ENCODE measurements at regions not wholly inside any gene's neighbourhood (a gene's known extent, or its start where the extent isn't known, plus 50 kb on each side); places are given as distances from the start of the nearest gene placed in this dataset.
"Not testable (repeated sequence)": the region's sequence is repeated elsewhere in the genome, so short reads cannot be mapped to it uniquely, and the experiment has no call there.

- DNase-seq (ENCODE audit: low spot score), result no peak
Observed at GRCh38 chr13:108077284-108077683, 138.1 kb downstream of the LIG4 start.

- DNase-seq (ENCODE audit: low spot score), result not testable (repeated sequence)
Observed at GRCh38 chr13:108074429-108074828, 140.9 kb downstream of the LIG4 start.

- DNase-seq (ENCODE audit: low spot score), result no peak
Observed at GRCh38 chr13:108070925-108071324, 144.4 kb downstream of the LIG4 start.

- no peak for DNase-seq (ENCODE audit: low spot score)
Observed at GRCh38 chr13:108070491-108070890, 144.8 kb downstream of the LIG4 start.

DNA sequence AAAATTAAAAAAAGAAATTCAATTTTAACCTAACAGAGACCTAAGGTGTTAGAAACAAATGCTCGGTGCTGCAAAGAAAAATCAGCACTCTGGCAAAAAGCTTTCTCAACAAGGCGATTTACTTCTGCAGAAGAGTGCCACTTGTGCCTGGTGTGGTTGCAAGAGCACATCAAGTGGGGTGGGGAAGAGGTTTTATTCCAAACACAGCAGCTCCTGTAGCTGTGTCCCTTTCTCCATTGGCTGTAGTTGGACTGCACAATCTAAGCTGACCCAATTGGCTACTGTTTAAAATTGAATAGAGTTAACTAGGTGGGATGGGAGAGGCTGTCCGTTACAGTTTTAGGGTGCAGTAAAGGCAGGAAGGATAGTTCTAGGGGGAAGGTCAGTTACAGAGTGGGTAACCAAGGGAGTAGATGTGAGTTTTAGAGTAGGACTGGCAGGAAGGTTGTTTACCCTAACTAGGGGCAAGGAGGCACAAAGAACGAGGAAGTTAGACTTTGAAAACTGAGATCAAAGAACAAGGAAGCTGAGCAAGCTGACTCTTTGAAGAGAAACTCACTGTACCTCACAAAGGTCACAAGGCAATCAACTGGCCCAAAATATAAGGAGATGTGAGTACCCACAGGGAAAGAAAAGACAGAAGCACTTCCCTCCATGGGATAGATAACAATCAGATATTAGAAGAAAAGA is 145.7 kb downstream of the LIG4 start:
- no peak for DNase-seq (ENCODE audit: low spot score)

GRCh38 chr13:108064372-108064771 is 151.0 kb downstream of the LIG4 start:
- not testable (repeated sequence) for DNase-seq (ENCODE audit: low spot score)

DNA sequence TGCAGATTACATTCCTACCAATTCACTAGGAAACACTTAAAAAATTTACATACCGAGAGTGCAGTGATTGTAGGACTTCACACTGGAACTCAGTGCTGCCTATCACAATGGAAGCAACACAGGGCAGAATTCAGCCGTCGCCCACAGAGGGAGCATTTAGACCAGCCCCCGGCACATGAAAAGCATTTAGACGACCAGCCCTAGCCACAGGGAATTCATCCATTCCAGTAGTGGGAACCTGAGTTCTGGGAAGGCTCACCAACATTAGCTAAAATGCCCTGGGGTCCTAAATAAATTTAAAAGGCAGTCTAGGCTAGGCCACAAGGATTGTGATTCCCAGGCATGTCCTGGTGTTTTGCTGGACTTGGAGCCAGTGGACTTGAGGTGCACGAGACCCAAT is 155.2 kb downstream of the LIG4 start:
- no peak for DNase-seq (ENCODE audit: low spot score)

DNA sequence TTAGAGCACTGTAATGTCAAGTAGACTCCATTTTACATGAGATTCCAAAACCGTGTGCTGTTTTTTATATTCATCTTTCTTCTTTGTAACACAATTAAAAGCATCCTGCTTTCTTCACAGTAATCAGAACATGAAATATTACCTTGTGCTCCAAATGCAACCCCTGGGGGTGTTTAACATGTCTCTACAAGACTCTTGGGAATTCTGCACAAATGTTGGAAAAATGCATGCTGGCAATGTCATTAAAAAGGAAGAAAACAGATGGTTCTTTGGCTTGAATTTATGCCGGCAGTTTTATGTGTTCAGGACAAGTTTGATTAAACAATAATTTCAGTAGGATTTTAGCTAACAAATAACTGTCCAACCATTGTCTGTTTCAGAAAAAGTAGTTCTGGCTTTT is 159.1 kb downstream of the LIG4 start:
- DNase-seq (ENCODE audit: low spot score), result no peak

- no peak for DNase-seq (ENCODE audit: low spot score)
Observed at GRCh38 chr13:108049211-108049610, 166.1 kb downstream of the LIG4 start.

DNA sequence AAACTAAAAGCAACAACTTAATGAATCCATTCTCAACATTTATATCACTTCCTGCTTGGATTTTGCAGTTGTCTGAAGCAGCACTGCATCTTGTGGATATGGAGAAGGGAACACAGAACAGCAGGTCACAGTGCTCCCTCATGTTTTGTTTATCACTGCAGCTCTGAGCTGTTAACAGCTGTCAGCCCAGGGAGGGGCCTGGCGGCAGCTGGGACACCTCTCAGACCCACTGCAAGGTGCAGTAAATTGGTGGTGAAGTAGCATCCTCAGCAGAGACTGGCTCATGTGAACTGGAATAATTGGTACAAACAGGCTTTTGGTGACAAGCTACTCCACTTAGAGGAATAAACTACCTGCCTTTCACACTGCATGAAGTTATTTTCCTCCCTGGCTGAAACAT is 170.4 kb downstream of the LIG4 start:
- no peak for DNase-seq (ENCODE audit: low spot score)

- not testable (repeated sequence) for DNase-seq (ENCODE audit: low spot score)
Observed at GRCh38 chr13:108042866-108043265, 172.5 kb downstream of the LIG4 start.

- no peak for DNase-seq (ENCODE audit: low spot score)
Observed at GRCh38 chr13:108037348-108037747, 178.0 kb downstream of the LIG4 start.

DNA sequence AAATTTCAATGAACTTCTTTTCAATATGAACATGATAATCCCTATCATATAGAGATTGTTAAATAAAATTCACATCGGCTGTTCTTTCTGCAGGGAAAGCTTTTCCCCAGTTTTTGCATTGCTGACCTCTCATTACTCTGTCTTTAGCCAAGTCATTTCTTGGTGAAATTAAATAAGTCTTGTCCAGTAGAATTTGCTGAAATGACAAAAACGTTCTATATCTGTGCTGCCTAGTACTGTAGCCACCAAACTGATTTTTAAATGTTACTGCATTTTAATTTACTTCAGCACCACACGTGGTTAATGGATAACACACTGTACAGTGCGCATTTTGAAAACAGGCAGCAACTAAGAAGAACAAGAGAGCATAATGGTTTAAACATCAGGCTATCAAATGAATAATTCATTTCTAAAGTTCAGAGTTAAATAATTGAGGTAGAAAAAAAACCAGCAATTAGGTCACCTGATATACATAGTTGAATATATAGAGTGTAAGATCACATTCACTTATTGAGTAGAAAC is 178.9 kb downstream of the LIG4 start:
- no peak for DNase-seq (ENCODE audit: low spot score)

DNA sequence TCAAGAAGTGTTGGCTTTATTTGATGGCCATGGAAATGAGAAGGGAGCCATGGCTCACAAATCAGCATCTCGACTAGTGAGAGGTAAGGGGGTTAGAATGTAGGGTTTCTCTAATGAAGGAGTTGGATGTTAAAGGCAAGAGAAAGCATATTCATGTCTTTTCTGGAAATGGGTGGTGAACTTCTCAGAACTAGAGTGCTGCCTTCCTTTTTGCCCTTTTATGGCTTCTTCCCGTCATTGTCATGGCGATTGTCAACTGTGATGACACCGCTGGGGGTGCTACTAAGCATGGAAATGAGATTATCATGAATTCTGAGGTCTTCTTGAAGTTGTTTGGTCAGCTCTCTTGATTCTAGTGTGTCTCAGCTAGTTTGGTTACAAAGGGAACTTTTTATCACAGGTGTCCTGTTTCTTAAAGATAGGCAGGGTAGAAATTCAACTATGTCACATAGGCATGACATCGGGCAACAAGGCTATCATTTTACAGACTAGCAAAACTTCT is 180.4 kb downstream of the LIG4 start:
- no peak for DNase-seq (ENCODE audit: low spot score)

GRCh38 chr13:108033800-108034707 is 181.3 kb downstream of the LIG4 start:
- no peak for DNase-seq (ENCODE audit: low spot score)

DNA sequence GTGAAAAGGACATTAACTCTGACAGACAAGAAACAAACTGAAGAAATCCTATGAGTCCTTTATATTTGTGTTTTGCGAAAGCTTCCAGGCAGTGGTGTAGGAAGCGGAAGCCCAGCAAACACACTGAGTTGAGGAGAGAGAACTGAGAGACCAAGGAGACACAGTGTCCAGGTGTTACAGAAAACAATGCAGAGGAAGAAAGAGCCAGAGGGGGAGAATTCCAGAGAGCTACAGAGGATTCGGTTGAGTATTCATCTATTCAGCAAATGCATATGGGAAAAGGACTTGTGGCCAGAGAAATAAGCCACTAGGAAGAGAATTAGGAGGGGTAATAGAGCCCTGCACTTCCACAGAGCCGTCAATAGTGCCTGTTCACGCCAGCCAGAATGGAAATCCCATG is 183.5 kb downstream of the LIG4 start:
- DNase-seq (ENCODE audit: low spot score), result no peak

DNA sequence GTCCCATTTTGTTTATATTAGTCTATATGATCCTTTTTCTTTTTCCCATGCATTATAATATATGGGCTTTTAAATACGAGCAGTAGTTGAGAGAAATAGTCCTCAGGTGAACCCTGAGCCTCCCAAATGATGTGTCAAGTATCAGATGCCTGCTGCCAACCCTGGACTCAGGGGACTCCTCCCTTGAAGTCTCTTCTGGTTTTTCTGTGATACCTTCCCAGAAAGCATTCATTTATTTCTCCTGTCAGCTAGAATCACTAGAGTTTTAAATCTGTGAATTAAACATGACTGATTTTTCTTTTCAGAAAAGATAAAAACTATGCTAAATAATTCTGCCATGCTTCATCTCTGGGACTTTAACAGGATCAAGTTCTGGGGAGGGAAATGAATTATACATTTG is 184.6 kb downstream of the LIG4 start:
- no peak for DNase-seq (ENCODE audit: low spot score)

- no peak for DNase-seq (ENCODE audit: low spot score)
Observed at GRCh38 chr13:108026680-108027410, 188.5 kb downstream of the LIG4 start.

DNA sequence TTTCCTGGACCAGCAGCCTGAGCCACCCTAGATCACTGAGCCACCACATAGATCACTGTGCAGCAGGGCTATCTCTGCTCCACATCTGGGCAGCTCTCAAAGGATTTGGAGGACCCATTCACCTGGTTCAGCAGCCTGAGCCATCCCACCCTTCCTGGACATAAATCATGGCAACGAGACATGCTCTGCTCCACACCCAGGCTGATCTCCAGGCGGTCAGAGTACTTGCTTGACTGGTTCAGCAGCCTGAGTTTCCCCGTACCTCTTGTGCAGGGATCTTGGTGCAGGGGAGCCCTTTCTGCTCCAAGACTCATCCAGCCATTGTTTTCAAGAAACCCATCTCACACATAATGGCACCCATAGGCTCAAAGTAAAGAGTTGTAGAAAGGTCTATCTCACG is 195.3 kb downstream of the LIG4 start:
- no peak for DNase-seq (ENCODE audit: low spot score)

GRCh38 chr13:108018371-108018870 is 196.9 kb downstream of the LIG4 start:
- no peak for DNase-seq (ENCODE audit: low spot score)

GRCh38 chr13:108006619-108007018 is 208.7 kb downstream of the LIG4 start:
- no peak for DNase-seq (ENCODE audit: low spot score)

DNA sequence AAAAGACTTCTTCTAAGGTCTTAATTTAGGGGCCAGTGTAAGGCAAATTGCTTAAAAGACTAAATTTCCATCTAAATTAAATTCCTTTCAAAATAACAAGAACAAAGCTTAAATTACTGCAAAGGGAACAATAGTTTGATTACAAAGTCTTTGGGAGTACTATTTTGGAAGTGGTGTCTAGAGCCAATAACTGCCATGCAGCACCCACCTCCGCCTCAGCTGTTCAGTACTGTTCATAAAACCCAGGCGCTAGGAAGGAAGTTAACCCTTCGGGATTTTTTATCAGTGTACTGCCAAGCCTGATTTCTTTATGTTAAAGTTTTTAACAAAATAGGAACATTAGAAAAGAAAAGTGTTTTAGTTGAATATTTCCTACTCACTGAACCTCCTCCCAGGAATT is 210.1 kb downstream of the LIG4 start:
- no peak for DNase-seq (ENCODE audit: low spot score)

All from germinal center (tissue), 1 donor.